ENCODE measurements at regions not wholly inside any gene's neighbourhood (a gene's known extent, or its start where the extent isn't known, plus 50 kb on each side); places are given as distances from the start of the nearest gene placed in this dataset.

- TF ChIP-seq SUZ12 (IDR thresholded peaks at IDR 0.05) (no peak), BHLHE40 (IDR thresholded peaks at IDR 0.05; ENCODE audit: borderline replicate concordance) (no peak), SP1 (IDR thresholded peaks at IDR 0.05) (no peak), FOXA1 (IDR thresholded peaks at IDR 0.05) (no peak), ELF4 (IDR thresholded peaks at IDR 0.05) (no peak)
Observed at GRCh38 chr1:244155661-244156060, 104.6 kb downstream of the ZBTB18 start.
